ENCODE measurements at regions not wholly inside any gene's neighbourhood (a gene's known extent, or its start where the extent isn't known, plus 50 kb on each side); places are given as distances from the start of the nearest gene placed in this dataset.

- TF ChIP-seq FOXP4 (CRISPR knock-in tag; IDR thresholded peaks at IDR 0.05) (peak; percentile 88), ZNF383 (CRISPR knock-in tag; IDR thresholded peaks at IDR 0.05; ENCODE audit: borderline replicate concordance) (no peak), PRPF4 (IDR thresholded peaks at IDR 0.05; ENCODE audit: low read depth, low read length, poor library complexity, severe bottlenecking) (no peak), ZNF460 (CRISPR knock-in tag; IDR thresholded peaks at IDR 0.05; ENCODE audit: borderline replicate concordance) (no peak), TFE3 (CRISPR knock-in tag; IDR thresholded peaks at IDR 0.05) (peak; percentile 51; the same call in 1 of the 2 replicates), ZNF781 (CRISPR knock-in tag; IDR thresholded peaks at IDR 0.05; ENCODE audit: borderline replicate concordance, not compliant biosample characterization) (no peak), ZFP82 (CRISPR knock-in tag; IDR thresholded peaks at IDR 0.05; ENCODE audit: borderline replicate concordance) (no peak), HDAC1 (CRISPR knock-in tag; IDR thresholded peaks at IDR 0.05) (peak; percentile 84), REST (IDR thresholded peaks at IDR 0.05; ENCODE audit: borderline replicate concordance in 1 of 2, low read depth in 1 of 2, low read length in 2 of 2) (no peak)
- TF ChIP-seq, protein P1, sequence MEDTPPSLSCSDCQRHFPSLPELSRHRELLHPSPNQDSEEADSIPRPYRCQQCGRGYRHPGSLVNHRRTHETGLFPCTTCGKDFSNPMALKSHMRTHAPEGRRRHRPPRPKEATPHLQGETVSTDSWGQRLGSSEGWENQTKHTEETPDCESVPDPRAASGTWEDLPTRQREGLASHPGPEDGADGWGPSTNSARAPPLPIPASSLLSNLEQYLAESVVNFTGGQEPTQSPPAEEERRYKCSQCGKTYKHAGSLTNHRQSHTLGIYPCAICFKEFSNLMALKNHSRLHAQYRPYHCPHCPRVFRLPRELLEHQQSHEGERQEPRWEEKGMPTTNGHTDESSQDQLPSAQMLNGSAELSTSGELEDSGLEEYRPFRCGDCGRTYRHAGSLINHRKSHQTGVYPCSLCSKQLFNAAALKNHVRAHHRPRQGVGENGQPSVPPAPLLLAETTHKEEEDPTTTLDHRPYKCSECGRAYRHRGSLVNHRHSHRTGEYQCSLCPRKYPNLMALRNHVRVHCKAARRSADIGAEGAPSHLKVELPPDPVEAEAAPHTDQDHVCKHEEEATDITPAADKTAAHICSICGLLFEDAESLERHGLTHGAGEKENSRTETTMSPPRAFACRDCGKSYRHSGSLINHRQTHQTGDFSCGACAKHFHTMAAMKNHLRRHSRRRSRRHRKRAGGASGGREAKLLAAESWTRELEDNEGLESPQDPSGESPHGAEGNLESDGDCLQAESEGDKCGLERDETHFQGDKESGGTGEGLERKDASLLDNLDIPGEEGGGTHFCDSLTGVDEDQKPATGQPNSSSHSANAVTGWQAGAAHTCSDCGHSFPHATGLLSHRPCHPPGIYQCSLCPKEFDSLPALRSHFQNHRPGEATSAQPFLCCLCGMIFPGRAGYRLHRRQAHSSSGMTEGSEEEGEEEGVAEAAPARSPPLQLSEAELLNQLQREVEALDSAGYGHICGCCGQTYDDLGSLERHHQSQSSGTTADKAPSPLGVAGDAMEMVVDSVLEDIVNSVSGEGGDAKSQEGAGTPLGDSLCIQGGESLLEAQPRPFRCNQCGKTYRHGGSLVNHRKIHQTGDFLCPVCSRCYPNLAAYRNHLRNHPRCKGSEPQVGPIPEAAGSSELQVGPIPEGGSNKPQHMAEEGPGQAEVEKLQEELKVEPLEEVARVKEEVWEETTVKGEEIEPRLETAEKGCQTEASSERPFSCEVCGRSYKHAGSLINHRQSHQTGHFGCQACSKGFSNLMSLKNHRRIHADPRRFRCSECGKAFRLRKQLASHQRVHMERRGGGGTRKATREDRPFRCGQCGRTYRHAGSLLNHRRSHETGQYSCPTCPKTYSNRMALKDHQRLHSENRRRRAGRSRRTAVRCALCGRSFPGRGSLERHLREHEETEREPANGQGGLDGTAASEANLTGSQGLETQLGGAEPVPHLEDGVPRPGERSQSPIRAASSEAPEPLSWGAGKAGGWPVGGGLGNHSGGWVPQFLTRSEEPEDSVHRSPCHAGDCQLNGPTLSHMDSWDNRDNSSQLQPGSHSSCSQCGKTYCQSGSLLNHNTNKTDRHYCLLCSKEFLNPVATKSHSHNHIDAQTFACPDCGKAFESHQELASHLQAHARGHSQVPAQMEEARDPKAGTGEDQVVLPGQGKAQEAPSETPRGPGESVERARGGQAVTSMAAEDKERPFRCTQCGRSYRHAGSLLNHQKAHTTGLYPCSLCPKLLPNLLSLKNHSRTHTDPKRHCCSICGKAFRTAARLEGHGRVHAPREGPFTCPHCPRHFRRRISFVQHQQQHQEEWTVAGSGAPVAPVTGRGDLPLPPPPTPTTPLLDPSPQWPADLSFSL (CRISPR knock-in tag; IDR thresholded peaks at IDR 0.05), result no peak
- TF ChIP-seq, protein P2, sequence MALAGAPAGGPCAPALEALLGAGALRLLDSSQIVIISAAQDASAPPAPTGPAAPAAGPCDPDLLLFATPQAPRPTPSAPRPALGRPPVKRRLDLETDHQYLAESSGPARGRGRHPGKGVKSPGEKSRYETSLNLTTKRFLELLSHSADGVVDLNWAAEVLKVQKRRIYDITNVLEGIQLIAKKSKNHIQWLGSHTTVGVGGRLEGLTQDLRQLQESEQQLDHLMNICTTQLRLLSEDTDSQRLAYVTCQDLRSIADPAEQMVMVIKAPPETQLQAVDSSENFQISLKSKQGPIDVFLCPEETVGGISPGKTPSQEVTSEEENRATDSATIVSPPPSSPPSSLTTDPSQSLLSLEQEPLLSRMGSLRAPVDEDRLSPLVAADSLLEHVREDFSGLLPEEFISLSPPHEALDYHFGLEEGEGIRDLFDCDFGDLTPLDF (CRISPR knock-in tag; IDR thresholded peaks at IDR 0.05), result no peak; the same call in 1 of the 2 replicates
These were observed 282.3 kb downstream of the DEPDC1B start (continued) for GRCh38 chr5:60417500-60418181.
